Right kidney (tissue), 1 donor: ENCODE measurements at regions not wholly inside any gene's neighbourhood (a gene's known extent, or its start where the extent isn't known, plus 50 kb on each side); places are given as distances from the start of the nearest gene placed in this dataset.
"Not testable (repeated sequence)": the region's sequence is repeated elsewhere in the genome, so short reads cannot be mapped to it uniquely, and the experiment has no call there.

Experiments used
- DNase-seq: peaks from one replicate; pipeline ENCODE4 v3.0.0-alpha.2; 2016

DNA sequence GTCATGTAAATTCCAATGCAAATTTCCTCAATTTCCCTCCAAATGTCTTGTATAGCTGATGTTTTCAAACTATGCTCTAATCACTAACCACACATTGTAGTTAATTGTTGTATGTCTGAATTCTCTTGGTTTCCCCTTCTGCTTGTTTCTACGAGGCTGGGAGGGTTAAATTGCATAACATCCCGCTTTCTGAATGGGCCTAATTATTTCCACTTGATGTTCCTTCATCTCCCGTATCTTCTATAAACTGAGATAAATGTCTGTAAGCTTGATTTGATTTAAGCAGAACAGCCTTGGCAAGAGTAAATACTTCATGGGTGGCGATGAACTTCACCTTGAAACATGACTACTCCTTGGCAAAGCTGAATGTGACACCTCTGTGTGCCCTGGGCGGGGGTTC is 72.2 kb downstream of the SERINC2 start:
- DNase-seq: no peak

DNA sequence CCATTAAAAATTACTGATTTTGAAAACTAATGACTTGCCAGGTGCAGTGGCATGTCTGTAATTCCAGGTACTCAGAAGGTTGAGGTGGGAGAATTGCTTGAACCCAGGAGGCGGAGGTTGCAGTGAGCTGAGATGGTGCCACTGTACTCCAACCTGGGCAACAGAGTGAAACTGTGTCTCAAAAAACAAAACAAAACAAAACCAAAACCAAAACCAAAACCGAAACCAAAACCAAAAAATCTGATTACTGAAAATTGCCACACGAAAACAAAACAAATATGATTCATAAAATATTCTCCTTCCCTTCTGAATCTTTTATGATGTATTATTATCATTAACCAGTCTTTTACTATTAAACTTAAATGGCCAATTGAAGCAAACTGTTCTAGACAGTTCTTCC is 74.1 kb downstream of the SERINC2 start:
- DNase-seq: no peak

DNA sequence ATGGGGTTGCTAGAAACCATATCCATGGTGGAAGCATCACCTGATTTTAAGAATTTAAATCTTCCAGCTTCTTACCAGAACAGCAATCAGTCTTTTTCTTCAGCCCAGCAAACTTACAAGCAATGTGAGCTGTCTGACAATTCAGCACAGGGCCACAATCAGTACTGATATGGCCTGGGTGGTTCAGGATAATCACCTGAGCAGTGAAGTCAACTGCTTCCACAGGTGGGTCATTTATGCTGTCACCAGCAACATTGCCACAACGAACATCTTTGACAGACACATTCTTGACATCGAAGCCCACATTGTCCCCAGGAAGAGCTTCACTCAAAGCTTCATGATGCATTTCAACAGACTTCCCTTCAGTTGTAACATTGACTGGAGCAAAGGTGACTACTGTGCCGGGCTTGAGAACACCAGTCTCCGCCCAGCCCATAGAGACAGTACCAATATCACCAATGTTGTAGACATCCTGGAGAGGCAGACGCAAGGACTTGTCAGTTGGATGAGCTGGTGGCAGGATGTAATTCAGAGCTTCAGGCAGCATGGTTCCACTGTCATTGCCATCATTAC is 74.8 kb downstream of the SERINC2 start:
- DNase-seq: no peak

DNA sequence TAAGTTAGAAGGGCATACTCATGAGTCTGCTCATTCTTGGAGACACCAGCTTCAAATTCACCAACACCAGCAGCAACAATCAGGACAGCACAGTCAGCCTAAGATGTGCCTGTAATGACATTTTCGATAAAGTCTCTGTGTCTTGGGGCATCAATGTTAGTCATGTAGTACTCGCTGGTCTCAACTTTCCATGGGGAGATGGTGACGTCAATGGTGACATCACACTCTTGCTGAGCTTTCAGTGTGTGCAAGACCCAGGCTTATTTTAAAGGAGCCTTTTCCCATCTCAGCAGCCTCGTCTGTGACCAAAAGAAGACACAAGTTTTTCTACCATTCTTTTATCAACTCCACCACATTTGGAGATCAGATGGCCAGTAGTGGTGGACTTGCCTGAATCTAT is 75.5 kb downstream of the SERINC2 start:
- DNase-seq: no peak

DNA sequence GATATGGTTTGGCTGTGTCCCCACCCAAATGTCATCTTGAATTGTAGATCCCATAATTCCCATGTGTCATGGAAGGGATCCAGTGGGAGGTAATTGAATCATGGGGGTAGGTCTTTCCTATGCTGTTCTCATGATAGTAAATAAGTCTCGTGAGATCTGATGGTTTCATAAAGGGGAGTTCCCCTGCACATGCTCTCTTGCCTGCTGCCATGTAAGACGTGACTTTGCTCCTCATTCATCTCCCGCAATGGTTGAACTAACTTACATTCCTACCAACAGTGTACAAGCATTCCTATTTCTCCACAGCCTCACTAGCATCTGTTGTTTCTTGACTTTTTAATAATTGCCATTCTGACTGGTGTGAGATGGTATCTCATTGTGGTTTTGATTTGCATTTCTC is 76.6 kb downstream of the SERINC2 start:
- DNase-seq: not testable (repeated sequence)

DNA sequence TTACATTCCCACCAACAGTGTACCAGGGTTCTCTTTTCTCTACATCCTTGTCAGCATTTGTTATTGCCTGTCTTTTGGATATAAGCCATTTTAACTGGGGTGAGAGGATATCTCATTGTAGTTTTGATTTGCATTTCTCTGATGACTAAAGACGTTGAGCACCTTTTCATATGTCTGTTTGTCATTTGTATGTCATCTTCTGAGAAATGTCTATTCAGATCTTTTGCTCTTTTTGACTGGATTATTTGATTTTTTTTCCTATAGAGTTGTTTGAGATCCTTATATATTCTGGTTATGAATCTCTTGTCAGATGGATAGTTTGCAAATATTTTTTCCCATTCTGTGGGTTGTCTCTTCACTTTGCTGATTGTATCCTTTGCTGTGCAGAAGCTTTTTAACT is 77.6 kb downstream of the SERINC2 start:
- DNase-seq: not testable (repeated sequence)

DNA sequence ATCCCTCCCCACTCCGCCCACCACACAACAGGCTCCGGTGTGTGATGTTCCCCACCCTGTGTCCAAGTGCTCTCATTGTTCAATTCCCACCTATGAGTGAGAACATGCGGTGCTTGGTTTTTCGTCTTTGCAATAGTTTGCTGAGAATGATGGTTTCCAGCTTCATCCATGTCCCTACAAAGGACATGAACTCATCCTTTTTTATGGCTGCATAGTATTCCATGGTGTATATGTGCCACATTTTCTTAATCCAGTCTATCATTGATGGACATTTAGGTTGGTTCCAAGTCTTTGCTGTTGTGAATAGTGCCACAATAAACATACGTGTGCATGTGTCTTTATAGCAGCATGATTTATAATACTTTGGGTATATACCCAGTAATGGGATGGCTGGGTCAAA is 81.0 kb upstream of the TINAGL1 start:
- not testable (repeated sequence) for DNase-seq

DNA sequence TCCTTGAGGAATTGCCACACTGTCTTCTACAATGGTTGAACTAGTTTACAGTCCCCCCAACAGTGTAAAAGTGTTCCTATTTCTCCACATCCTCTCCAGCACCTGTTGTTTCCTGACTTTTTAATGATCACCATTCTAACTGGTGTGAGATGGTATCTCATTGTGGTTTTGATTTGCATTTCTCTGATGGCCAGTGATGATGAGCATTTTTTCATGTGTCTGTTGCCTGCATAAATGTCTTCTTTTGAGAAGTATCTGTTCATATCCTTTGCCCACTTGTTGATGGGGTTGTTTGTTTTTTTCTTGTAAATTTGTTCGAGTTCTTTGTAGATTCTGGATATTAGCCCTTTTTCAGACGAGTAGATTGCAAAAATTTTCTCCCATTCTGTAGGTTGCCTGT is 80.5 kb upstream of the TINAGL1 start:
- not testable (repeated sequence) for DNase-seq

DNA sequence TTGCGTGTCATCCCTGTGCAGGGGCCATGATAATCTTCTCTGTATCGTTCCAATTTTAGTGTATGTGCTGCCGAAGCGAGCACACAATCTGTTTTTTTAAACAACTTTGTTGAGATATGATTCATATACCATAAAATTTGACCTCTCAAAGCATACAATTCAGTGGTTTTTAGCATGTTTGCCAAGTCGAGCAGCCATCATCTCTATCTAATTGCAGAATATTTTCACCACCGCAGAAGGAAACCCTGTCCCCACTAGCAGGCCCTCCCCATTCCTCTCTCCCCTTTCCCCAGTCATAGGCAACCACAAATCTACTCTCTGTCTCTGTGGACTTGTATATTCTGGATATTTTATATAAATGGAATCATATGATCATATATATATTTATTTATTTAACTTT is 78.7 kb upstream of the TINAGL1 start:
- no peak for DNase-seq

DNA sequence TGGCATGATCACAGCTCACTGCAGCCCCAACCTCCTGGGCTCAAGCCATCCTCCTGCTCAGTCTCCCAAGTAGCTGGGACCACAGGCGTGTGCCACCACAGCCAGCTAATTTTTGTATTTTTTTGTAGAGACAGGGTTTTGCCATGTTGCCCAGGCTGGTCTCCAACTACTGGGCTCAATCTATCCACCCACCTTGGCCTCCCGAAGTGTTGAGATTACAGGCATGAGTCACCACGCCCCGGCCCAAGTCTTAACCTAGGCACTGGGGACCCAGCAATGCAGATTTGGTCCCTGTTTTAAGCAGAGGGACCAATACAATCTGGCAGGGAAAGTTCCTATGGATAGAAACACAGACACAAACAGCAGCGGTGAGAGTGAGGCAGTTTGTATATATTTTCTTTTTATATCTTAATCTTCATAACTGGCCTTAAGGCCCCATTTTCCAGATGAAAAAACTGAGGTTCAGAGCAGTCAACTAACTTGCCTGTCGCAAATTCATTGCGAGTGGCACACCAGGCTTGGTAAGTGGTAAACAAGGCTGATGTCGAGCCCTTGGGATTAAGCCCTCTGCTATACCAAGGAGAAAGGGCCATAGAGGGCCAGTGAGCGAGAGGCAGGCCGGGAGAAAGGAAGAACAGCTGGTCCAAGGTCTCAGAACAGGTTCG is 77.8 kb upstream of the TINAGL1 start:
- no peak for DNase-seq

DNA sequence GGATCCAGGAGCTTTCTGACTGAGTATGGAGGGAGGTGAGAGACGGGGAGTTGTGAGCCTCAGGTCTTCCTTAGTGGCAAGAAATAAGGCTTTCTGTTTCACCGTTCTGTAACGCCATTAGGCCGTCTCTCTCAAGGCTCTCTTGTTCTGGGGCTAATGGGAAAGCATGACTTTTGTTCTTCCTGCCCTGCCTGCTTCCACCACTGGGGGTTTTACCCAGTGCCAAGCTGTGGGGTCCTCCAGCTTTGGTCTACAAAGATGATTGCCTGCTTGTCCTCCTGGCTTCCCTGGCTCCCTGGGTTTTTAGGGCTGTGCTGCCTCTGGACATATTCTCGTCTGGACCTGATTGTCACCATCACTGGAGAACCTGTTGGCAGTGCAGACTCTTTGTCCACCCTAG is 74.8 kb upstream of the TINAGL1 start:
- DNase-seq: no peak

DNA sequence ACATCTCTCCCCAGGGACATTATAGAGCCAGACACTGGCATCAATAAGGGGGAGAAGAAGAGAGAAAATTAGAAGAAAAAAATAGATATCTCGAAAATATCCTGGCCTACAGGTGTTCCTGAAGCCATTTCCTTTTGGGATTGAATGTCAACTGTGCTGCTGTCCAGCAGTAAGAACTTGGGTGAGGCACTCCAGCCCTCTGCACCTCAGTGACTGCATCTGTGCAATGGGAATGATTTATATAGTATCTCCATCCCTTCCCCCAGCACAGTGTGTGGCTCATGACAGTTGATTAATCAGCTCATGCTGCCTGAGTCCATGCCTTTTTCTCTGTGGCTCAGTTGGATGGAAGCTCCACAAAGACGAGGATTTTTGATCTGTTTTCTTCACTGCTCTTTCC is 74.1 kb upstream of the TINAGL1 start:
- DNase-seq: no peak

DNA sequence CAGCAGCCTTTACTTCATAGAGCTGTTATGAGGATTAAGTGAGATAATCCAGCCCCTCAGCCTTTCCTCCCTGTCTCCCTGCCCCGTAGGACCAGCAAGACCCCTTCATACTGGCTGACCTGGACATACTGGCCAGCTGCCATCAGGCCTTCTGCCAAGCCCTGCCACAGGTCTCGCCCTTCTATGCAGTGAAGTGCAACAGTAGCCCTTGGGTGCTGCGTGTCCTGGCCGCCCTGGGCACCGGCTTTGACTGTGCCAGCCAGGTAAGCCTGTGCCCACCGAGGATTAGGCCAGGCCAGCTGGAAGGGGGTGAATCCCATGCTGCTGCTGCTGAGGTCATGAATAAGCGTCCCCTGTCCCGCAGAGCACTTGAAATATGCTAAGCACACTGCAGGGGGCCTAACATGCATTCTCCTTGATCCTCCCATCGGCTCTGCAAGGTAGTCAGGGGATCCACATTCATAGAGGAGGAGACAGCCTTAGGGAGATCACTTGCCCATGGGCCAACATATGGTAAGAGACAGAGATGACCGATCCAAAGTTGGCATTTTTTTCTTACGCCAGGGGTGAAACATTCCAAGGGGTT is 73.3 kb upstream of the TINAGL1 start:
- DNase-seq: no peak

DNA sequence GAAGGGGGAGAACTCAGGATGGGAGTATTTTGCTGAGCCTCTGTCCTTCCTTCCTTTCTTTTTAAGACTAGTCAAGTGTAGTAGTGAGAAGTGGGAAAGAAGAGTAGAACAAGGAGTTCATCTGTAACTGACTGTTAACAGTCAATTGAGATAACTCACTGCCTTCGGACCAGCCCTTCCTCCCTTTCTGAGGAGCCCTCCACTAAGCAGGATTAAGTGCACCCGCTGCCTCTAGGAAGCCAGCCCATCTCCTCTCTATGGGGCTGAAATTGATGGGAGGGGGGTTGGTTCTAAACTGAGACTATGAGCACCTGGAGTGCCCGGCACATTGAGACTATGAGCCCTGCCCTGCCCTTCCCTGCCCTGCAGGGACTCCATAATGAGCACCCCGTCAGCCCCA is 72.7 kb upstream of the TINAGL1 start:
- no peak for DNase-seq

DNA sequence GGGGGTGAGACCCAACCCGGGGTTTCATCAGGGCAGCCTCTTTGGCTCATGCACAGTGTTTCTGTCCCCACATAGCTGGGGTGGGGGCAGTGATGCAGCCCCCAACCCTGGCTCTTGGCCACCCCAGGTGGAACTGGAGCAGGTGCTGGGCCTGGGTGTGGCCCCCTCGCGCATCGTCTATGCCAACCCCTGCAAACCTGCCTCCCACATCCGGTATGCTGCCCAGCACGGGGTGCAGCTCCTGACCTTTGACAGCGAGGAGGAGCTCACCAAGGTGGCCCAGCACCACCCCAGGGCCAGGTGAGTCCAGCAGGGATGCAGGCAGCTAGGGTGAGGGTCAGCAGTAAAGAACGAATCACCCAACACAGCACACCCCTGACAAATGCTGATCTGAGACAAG is 72.3 kb upstream of the TINAGL1 start:
- DNase-seq: no peak

DNA sequence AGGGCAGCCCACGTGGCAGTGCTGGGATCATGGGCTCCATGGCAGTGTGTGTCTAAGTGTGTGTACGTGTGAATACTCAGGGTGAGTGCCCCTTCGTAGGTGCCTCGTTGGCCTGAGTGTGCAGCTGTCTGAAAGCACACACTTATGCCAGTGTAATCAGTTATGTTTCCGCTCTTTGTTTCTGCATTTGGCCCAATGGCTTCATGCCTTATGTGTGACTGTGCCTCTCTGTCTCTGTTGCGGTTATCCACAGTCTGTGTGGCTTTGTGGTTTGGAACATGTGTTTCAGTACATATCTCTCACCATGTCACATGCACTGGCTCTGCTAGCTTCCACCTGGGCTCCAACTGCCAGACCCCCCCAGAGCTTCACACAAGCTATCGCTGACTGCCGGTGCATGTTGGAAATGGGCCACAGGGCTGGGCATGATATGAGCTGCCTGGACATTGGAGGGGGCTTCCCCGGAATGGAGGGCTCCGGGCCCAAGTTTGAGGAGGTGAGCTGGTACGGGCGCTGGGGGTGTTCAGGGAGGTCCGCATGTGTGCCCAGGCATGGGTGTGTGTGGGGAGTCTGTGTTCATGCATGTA is 70.3 kb upstream of the TINAGL1 start:
- DNase-seq: no peak

DNA sequence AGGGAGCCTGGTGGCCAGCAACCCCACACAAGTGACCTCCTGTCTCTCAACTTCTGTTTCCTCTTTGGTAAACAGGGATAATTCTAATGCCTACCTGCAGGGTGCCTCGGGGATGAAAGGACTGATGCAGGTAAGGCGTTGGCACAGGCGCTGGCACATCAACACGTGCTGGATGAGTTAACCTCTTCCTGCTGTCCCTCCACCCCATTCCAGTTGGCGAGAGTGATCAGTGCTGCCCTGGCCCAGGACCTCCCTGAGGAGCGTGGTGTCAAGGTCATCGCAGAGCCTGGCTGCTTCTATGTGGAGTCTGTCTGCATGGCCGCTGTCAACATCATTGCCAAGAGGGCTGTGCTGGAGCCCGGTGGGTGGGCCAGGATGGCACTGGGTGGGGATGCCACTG is 69.1 kb upstream of the TINAGL1 start:
- no peak for DNase-seq

DNA sequence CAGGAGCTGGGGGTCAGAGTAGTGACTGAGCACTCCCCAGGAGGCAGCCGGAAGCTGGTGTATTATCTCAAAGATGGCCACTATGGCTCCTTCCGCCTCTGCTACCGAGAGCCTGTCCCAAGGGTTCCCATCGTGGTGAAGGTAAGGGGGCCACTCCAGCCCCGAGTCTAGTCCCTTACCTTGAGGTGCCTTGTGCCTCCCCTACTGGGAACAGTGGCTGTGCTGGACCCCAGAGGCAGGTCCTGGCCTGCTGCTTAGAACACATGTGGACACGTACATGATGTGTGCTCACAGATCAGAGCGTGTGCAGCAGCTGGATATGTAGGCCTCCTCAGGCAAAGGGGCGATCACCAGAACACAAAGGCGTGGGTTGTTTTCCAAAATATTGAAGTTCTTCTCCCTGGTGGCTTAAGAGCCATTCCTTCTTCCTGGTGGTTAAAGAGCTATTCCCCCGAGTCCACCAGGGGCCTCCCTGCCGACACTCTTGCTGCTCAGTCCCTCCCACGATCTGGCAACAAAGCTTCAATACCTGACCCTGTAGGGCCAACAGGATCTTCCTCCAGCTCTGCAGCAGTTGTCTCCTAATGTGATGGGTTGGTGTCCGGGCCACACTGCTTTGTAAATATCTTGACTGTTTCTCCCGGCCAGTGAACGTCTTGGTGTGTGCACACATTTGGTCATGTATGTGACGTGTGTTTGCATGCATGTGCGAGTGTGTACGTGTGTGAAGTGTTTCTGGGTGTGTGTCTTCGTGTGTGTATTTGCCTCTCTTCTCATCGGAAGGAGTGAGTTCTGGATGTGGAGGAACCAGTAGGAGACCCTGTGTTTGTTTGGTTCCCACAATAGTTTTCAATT is 68.4 kb upstream of the TINAGL1 start:
- no peak for DNase-seq

DNA sequence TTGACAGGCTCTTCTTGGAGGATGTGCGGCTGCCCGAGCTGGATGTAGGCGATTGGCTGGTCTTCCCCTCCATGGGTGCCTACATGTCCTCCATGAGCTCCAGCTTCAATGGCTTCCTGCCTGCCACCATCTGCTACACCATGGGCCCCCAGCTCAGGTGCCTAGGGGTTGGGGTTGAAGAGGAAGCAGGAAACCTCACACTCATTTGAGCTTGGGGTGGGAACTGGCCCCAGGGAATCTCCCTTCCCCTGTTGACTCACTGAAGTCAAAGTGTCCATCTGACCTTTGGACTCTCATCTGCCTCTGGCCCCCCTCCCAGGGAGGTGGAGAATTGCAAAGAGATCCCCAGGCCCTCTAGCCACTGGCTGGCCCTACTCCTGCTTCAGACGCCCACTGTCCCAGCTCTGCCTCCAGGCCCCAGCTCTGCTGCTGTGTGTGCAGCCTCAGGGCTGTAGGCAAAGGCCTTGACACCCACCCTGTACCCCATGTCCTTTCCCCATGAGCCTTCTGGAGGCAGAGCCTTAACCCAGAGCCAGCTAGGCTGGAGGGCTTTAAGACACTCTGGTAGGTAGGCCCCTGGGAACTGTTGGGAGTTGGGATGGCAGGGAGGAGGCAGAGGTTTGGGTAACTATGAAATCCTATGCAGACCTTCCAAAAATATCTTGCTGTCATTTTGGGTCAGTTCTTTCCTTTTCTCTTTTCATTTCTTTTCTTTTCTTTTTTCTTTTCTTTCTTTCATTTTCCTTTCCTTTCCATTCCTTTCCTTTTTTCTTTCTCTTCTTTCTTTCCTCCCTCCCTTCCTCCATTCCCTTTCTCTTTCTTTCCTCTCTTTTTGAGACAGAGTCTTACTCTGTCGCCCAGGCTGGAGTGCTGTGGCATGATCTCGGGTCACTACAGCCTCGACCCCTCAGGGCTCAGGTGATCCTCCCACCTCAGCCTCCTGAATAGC is 66.9 kb upstream of the TINAGL1 start:
- DNase-seq: no peak

DNA sequence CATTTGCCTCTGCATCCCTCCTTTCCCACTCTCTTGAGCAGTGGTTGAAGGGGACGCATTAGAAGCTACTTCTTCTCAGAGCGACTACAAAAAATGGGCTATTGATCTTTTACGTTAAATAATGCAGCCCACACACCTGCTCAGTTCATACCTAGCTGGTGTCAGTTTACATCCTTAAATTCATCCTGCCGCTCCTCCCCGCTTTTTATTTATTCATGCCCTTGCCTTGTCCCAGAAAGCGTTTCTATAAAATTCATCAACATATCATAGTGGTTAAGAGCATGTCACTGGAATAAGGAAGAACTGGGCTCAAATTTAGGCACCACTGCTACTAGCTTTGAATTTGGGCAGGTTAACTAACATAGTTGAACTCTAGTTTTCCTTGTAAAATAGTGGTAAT is 66.0 kb upstream of the TINAGL1 start:
- DNase-seq: no peak

DNA sequence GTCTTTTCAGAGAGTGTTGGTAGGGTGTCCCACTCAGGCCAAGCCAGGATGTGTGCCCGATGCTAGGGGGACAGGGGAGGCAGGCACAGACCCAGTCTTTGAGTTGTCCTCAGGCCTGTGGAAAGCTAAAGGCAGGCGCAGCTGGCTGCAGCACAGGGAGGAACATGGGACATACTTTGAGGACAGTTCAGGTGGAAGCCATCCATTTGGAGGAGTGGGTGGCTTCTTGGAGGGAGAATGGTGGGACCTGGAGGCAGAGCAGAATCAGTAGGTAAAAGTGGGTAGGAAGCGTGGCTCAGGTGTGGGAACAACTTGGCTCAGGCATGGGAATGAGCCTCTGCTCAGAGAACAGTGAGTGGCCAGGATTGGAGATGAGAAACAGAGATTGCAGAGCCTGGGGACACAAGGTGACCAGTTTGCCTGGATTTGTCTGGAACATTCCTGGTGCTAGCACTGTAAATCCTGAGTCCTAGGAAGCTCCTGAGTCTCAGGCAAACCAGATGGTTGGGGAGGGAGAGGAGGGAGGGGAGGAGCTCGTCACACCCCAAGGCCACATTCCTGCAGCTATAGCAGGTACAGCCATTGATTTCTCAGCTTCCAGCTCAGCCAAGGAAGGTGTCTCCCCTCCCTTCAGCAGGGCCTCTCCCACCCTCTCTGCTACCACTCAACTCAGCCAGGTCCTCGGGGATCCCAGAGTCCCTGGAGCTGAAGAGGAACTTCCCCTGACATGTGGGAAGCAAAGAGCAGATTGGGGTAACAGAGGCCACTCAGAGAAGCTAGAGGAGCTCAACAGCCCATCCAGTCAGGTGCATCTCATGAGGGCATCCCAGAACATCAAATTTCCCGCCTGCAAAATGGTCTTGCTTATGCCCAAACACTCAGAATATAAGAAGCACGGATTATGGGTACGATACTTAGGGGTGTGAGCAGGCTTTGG is 65.2 kb upstream of the TINAGL1 start:
- peak; percentile 11 for DNase-seq
